Cardiac muscle cell (in vitro differentiated cells and primary cell): ENCODE measurements at regions not wholly inside any gene's neighbourhood (a gene's known extent, or its start where the extent isn't known, plus 50 kb on each side); places are given as distances from the start of the nearest gene placed in this dataset.

Experiments
- DNase-seq, 2 donors: peaks; one replicate each; pipeline versions ENCODE4 v3.0.0 to v3.0.0-alpha.2; 2010 to 2017; ENCODE audit warnings: low read depth in 1 of 2, low spot score in 1 of 2
- H3K27ac ChIP-seq: fragments of 200-600 bp; sonication (generic); 2 replicates; pipeline ENCODE4 v1.5.1; 2016
- H3K27me3 ChIP-seq: fragments of 200-600 bp; sonication (generic); 2 replicates; pipeline ENCODE4 v1.6.0; 2016; ENCODE audit warnings: control low read depth
- H3K36me3 ChIP-seq: fragments of 200-600 bp; sonication (generic); 2 replicates; pipeline ENCODE4 v1.5.1; 2016; ENCODE audit warnings: control low read depth
- H3K4me1 ChIP-seq: fragments of 200-600 bp; sonication (generic); 2 replicates; pipeline ENCODE4 v1.8.1; 2017; ENCODE audit warnings: low read depth, mild to moderate bottlenecking, mixed run types
- H3K4me3 ChIP-seq: fragments of 200-600 bp; sonication (generic); 2 replicates; pipeline ENCODE4 v1.5.1; 2016; ENCODE audit warnings: mild to moderate bottlenecking
- H3K9me3 ChIP-seq: fragments of 200-600 bp; sonication (generic); 2 replicates; pipeline ENCODE4 v1.5.1; 2017; ENCODE audit warnings: low read depth, mild to moderate bottlenecking, control low read depth
- TF ChIP-seq, protein P1 (sequence below): IDR thresholded peaks from 2 replicates; pipeline ENCODE4 v1.5.1; 2012; ENCODE audit warnings: low read depth, mild to moderate bottlenecking, low read length

DNA sequence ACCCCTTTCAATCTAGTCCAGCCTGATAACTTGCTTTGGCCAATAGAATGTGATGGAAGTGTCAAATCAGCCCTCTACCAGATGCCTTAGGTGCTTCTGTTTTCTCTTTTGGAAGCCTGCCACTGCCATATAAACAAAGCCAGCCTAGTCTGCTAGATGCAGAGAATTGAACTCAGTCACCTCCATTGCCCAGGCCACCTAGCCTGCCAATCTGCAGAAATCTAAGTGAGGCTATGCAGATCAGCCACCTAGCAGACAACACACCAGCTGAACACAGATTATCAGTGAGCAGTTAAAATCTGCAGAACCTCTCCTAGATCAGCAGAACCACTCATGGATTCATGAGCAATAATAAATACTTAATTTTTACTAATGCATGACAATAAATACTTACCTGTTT is 1108.2 kb downstream of the PCDH18 start:
- H3K27me3 ChIP-seq, result no peaks in the 10 kb centered on the region
- no peak for DNase-seq
- no peaks in the 10 kb centered on the region for H3K9me3 ChIP-seq
- TF ChIP-seq, protein P1, sequence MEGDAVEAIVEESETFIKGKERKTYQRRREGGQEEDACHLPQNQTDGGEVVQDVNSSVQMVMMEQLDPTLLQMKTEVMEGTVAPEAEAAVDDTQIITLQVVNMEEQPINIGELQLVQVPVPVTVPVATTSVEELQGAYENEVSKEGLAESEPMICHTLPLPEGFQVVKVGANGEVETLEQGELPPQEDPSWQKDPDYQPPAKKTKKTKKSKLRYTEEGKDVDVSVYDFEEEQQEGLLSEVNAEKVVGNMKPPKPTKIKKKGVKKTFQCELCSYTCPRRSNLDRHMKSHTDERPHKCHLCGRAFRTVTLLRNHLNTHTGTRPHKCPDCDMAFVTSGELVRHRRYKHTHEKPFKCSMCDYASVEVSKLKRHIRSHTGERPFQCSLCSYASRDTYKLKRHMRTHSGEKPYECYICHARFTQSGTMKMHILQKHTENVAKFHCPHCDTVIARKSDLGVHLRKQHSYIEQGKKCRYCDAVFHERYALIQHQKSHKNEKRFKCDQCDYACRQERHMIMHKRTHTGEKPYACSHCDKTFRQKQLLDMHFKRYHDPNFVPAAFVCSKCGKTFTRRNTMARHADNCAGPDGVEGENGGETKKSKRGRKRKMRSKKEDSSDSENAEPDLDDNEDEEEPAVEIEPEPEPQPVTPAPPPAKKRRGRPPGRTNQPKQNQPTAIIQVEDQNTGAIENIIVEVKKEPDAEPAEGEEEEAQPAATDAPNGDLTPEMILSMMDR, result no peak
- no peak overlapping the region for H3K27ac ChIP-seq
- no peaks in the 10 kb centered on the region for H3K4me1 ChIP-seq
- no peaks in the 10 kb centered on the region for H3K36me3 ChIP-seq
- no peak overlapping the region for H3K4me3 ChIP-seq

GRCh38 chr4:136414981-136415380 is 1117.3 kb downstream of the PCDH18 start:
- DNase-seq, result no peak
- Histone ChIP-seq H3K4me3 (no peak overlapping the region), H3K27ac (no peak overlapping the region), H3K4me1 (no peaks in the 10 kb centered on the region), H3K36me3 (no peaks in the 10 kb centered on the region), H3K27me3 (no peaks in the 10 kb centered on the region), H3K9me3 (no peaks in the 10 kb centered on the region)
- TF ChIP-seq, protein P1, result no peak

GRCh38 chr4:136412708-136413107 is 1119.6 kb downstream of the PCDH18 start:
- TF ChIP-seq, protein P1, result no peak
- no peak overlapping the region for H3K27ac ChIP-seq
- H3K27me3 ChIP-seq, result no peaks in the 10 kb centered on the region
- DNase-seq, result peak in 1 of 2 donors; percentile 27
- H3K9me3 ChIP-seq, result no peaks in the 10 kb centered on the region
- no peaks in the 10 kb centered on the region for H3K4me1 ChIP-seq
- no peaks in the 10 kb centered on the region for H3K36me3 ChIP-seq
- H3K4me3 ChIP-seq, result no peak overlapping the region

- no peak for DNase-seq
- H3K9me3 ChIP-seq, result no peaks in the 10 kb centered on the region
- H3K36me3 ChIP-seq, result no peaks in the 10 kb centered on the region
- no peak overlapping the region for H3K27ac ChIP-seq
- H3K4me3 ChIP-seq, result no peak overlapping the region
- H3K4me1 ChIP-seq, result no peaks in the 10 kb centered on the region
- no peaks in the 10 kb centered on the region for H3K27me3 ChIP-seq
- TF ChIP-seq, protein P1, result no peak
Observed at GRCh38 chr4:136400829-136401228, 1131.5 kb downstream of the PCDH18 start.

DNA sequence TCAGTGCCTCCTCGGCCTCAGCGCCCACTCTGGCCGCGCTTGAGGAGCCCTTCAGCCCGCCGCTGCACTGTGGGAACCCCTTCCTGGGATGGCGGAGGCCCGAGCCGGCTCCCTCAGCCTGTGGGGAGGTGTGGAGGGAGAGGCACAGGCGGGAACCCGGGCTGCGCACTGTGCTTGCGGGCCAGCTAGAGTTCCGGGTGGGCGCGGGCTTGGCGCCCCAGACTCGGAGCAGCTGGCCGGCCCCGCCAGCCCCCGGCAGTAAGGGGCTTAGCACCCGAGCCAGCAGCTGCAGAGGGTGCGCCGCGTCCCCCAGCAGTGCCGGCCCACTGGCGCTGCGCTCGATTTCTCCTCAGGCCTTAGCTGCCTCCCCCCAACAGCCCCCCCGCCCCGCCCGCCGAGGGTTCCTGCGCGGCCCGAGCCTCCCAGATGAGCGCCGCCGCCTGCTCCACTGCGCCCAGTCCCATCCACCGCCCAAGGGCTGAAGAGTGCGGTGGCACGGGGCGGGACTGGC is 1137.0 kb downstream of the PCDH18 start:
- no peak for DNase-seq
- Histone ChIP-seq H3K36me3 (no peaks in the 10 kb centered on the region), H3K27me3 (no peaks in the 10 kb centered on the region), H3K9me3 (no peaks in the 10 kb centered on the region), H3K4me1 (no peaks in the 10 kb centered on the region), H3K4me3 (no peak overlapping the region), H3K27ac (no peak overlapping the region)
- TF ChIP-seq, protein P1, result no peak

- Histone ChIP-seq H3K9me3 (no peaks in the 10 kb centered on the region), H3K27ac (no peak overlapping the region), H3K27me3 (no peaks in the 10 kb centered on the region), H3K36me3 (no peaks in the 10 kb centered on the region), H3K4me1 (no peaks in the 10 kb centered on the region), H3K4me3 (no peak overlapping the region)
- DNase-seq, result no peak
- TF ChIP-seq, protein P1, result no peak
Observed at GRCh38 chr4:136392576-136392975, 1139.7 kb downstream of the PCDH18 start.
